DND-41 (cell line): ENCODE measurements at regions not wholly inside any gene's neighbourhood (a gene's known extent, or its start where the extent isn't known, plus 50 kb on each side); places are given as distances from the start of the nearest gene placed in this dataset.

Experiments used
- CTCF ChIP-seq: IDR thresholded peaks from 2 replicates; pipeline ENCODE4 v1.5.1; 2012; ENCODE audit warnings: borderline replicate concordance, low read length, moderate library complexity, mild to moderate bottlenecking; ENCODE audit not compliant: poor library complexity, severe bottlenecking; ENCODE audit errors: extremely low read depth
- EZH2 ChIP-seq: IDR thresholded peaks from 3 replicates; pipeline ENCODE4 v1.6.1; 2012; ENCODE audit warnings: borderline replicate concordance, low read depth, mild to moderate bottlenecking, moderate library complexity, low read length, inconsistent platforms; ENCODE audit not compliant: severe bottlenecking

GRCh38 chrX:146921204-146921603 lies 106.7 kb upstream of the CXorf51A start:
- TF ChIP-seq CTCF (no peak), EZH2 (no peak)
